LNCAP (cell line): ENCODE measurements at regions not wholly inside any gene's neighbourhood (a gene's known extent, or its start where the extent isn't known, plus 50 kb on each side); places are given as distances from the start of the nearest gene placed in this dataset.

Experiments
- TF ChIP-seq, protein P1 (sequence below): fragments of 450-650 bp; IDR thresholded peaks from 2 replicates; pipeline ENCODE4 v1.5.1; 2017; ENCODE audit warnings: mild to moderate bottlenecking

DNA sequence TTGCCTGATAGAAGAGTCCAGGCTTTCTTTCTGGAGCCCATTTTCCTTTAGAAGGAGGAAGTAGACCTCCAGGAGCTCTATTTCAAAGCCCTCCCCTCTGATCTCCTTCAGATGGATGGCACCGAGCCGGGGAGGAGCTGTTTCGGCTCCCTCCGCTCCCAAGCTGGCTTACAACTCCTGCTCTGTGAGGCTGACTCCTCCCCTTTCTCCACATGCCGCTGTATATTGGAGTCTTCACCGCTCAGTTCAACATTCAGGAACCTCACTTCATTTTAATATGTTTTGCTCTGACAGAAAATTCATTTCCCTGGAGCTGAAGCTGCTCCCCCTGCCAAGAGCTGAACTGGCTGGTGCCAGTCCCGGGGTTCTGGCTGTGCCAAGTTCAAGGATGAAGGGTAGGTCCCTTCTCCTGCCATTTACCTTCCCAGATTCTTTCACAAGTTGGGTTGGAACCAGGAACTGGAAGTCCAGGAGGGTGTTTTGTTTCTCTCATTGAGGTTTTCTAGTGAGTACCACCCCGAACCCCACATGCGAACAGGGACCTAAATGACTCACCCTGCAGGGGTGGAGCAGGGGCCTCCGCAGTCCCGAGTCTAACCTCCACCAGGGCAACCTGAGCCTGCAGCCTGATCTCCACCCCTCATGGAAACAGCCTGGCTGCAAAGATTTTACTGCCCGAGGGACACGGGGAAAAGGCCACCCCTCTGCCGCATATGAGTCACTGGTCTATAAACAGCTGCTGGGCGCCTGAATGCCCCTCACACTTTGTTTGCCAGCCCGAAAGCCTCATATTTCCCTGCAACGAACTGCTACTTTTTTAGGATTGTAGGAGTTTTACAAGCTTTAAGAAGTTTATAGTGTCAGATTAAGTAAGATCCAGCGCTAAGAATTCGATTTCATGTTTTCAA lies 68.6 kb upstream of the FOXA2 start:
- TF ChIP-seq, protein P1, sequence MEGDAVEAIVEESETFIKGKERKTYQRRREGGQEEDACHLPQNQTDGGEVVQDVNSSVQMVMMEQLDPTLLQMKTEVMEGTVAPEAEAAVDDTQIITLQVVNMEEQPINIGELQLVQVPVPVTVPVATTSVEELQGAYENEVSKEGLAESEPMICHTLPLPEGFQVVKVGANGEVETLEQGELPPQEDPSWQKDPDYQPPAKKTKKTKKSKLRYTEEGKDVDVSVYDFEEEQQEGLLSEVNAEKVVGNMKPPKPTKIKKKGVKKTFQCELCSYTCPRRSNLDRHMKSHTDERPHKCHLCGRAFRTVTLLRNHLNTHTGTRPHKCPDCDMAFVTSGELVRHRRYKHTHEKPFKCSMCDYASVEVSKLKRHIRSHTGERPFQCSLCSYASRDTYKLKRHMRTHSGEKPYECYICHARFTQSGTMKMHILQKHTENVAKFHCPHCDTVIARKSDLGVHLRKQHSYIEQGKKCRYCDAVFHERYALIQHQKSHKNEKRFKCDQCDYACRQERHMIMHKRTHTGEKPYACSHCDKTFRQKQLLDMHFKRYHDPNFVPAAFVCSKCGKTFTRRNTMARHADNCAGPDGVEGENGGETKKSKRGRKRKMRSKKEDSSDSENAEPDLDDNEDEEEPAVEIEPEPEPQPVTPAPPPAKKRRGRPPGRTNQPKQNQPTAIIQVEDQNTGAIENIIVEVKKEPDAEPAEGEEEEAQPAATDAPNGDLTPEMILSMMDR, result no peak

DNA sequence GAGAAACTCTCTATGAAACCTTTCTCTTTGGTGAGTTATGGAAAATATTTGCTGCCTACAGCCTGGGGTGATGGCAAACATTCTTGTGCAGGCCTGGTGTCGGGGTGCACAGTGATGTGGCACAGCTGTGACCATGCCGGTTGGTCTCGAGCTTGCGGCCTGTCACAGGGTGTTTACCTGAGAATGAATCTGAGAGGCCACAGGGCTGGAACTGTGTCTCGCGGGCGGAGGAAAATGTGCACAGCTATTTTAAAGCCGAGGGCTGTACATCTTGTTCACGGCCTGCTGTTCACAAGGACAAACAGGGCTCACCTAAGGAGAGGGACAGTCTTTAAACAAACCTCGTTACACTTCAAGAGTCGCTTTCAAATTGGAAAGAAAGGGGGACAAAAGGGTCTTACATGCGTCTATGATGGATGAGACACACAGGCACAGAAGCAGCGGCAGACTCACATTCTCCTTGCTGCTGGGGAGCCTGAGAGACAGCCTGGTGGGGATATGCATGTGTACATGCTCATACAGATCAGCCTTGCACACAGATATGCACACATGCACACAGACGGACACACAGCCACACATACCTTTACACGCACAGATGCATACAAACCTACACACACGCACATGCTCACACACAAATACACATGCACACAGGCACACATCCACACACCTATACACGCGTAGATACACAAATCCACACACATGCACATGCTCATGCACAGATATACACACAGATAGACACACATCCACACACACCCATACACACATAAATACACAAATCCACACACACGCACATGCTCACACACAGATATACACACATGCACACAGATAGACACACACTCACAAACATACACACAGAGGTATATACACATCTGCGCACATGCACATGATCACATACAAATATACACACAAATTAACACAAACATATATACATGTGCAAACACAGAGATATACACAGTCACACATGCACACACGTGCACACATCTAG lies 69.6 kb upstream of the FOXA2 start:
- TF ChIP-seq, protein P1, result no peak

DNA sequence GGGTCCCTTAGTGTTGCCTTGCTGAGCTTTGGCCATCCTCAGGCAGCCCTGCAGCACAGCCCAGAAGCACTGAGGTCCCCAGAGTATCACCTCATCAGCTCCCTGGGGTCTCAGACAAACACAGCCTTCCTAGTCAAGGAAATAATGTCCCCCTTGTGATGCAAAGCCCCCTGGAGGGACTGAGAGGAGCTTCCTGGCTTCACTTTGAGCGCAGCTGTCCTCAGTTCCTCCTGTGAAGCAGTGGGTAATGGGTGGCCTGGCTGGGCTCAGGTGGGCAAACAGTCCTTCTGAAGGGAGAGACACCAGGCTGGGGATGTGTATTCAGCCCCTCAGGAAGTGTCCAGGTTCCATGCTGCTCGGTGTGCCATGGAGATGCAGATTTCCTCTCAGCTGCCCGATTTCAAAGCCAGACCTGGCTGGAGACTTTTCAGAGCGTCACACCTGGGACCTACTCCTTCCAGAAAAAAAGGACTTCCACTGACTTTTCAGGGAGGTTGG lies 79.2 kb upstream of the FOXA2 start:
- TF ChIP-seq, protein P1, result no peak

DNA sequence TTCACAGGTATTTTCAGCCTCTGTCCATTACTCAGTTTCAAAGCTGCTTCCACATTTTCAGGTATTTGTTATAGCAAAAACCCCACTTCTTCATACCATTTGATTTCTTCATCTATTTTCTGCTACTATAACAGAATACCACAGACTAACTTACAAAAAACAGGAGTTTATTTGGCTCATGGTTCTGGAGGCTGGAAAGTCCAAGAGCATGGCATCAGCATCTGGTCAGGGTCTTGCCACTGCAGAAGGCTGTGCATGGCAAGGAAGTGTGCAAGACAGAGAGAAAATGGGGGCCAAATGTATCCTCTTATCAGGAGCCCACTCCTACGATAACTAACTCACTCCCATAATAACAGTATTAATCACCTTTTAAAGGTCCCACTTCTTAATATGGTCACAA lies 82.8 kb upstream of the FOXA2 start:
- TF ChIP-seq, protein P1, result no peak

DNA sequence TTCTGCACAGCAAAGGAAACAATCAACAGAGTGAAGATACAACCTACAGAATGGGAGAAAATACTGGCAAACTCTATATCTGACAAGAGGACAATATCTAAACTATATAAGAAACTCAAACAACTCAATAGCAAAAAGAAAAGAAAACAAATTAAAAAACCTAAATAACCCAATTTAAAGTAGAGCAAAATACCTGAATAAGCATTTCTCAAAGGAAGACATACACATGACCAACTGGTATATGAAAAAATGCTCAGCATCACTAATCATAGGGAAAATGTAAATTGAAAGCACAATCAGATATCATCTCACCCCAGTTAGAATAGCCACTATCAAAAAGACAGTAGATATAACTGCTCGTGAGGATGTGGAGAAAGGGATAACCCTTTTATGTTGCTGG lies 87.8 kb upstream of the FOXA2 start:
- TF ChIP-seq, protein P1, result no peak

DNA sequence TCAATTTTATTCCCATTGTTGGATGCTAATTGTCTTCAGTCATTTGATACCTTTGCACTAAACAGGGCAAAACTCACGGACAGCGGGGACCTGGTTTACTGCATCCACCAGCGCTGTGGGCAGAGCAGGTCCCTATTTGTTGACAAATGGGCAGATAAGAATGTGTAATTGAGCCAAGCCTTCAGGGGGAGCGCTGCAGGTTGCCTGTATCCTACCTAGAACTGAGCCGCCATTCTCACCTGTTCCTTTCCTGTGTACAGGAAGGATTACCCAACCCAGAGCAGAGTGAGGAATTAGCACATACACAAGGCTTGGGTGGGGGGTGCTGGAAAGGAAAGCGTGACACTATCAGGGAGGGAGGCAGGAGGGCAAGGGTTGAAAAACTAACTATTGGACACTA lies 89.1 kb upstream of the FOXA2 start:
- TF ChIP-seq, protein P1, result no peak

DNA sequence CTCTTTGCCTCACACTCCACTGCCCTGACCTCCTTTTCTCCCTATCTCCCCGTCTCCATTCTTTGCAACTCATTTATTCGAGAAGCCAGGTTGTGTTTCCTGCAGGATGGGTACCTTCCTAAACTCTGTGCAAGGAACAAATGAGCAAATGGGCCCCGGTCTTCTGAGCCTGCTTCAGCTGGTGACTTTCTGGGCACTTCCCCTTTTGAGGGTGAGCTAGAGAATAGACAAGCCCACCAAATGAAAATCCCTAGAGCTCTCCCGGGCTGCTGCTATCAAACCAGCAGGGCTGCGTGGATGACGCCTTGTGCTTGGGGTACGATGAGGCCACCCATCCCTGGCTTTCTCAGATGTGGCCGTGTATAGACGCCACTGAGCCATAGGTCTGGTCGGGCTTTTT lies 91.0 kb upstream of the FOXA2 start:
- TF ChIP-seq, protein P1, result no peak
